K562 (cell line): ENCODE measurements at regions not wholly inside any gene's neighbourhood (a gene's known extent, or its start where the extent isn't known, plus 50 kb on each side); places are given as distances from the start of the nearest gene placed in this dataset.

Experiments used
- KLF1 ChIP-seq: fragments of 450-650 bp; IDR thresholded peaks from 2 replicates; pipeline ENCODE4 v1.6.1; 2016; ENCODE audit warnings: missing genetic modification characterization, missing compliant biosample characterization
- SMARCA5 ChIP-seq: fragments of 450-650 bp; IDR thresholded peaks from 2 replicates; pipeline ENCODE4 v1.6.1; 2016
- SPI1 ChIP-seq: IDR thresholded peaks from 2 replicates; pipeline ENCODE4 v1.6.1; 2011; ENCODE audit warnings: low read depth, low read length, control low read depth, borderline replicate concordance
- TCF7 ChIP-seq: sonication (generic); IDR thresholded peaks from 2 replicates; pipeline ENCODE4 v1.6.1; 2016; ENCODE audit warnings: antibody characterized with exemption, borderline replicate concordance
- TEAD4 ChIP-seq, 2 experiments: sonication (generic) in 1 of 2; formaldehyde crosslinking in 1 of 2; IDR thresholded peaks; 2 replicates each; pipeline versions ENCODE4 v1.6.1 to v1.8.0; 2012 to 2022; ENCODE audit warnings: borderline replicate concordance in 1 of 2, inconsistent platforms in 1 of 2, low read length in 1 of 2, mild to moderate bottlenecking in 1 of 2, missing genetic modification reagents in 1 of 2
- ZNF174 ChIP-seq: fragments of 250-450 bp; sonication (Bioruptor Pico); IDR thresholded peaks from 2 replicates; pipeline ENCODE4 v1.4.0; 2020; ENCODE audit warnings: mild to moderate bottlenecking
- ZNF41 ChIP-seq: fragments of 250-450 bp; sonication (Bioruptor Pico); conservative IDR thresholded peaks from 2 replicates; pipeline ENCODE4 v1.4.0; 2020; ENCODE audit warnings: mild to moderate bottlenecking
- TF ChIP-seq, protein P1 (sequence below): fragments of 450-650 bp; IDR thresholded peaks from 2 replicates; pipeline ENCODE4 v1.6.1; 2016; ENCODE audit warnings: antibody characterized with exemption
- TF ChIP-seq, protein P2 (sequence below): sonication (generic); formaldehyde crosslinking; IDR thresholded peaks from 2 replicates; pipeline ENCODE4 v1.8.0; 2022; ENCODE audit warnings: mild to moderate bottlenecking, missing genetic modification reagents
- TF ChIP-seq, protein P3 (sequence below): sonication (generic); formaldehyde crosslinking; IDR thresholded peaks from 2 replicates; pipeline ENCODE4 v1.8.1; 2023; ENCODE audit warnings: mild to moderate bottlenecking, missing genetic modification reagents
- TF ChIP-seq, protein P4 (sequence below), 2 experiments: IDR thresholded peaks; 2 replicates each; pipeline ENCODE4 v1.6.1; 2011; ENCODE audit warnings: borderline replicate concordance in 1 of 2, control low read depth in 1 of 2, low read depth in 1 of 2, low read length in 1 of 2, mild to moderate bottlenecking in 1 of 2, mixed read lengths in 1 of 2, moderate library complexity in 1 of 2; ENCODE audit not compliant: insufficient read depth in 1 of 2, insufficient read length in 1 of 2, poor library complexity in 1 of 2, severe bottlenecking in 1 of 2; ENCODE audit errors: extremely low read depth in 1 of 2
- TF ChIP-seq, protein P5 (sequence below): sonication (generic); formaldehyde crosslinking; IDR thresholded peaks from 2 replicates; pipeline ENCODE4 v1.8.1; 2023; ENCODE audit warnings: mild to moderate bottlenecking, missing genetic modification reagents
- TF ChIP-seq, protein P6 (sequence below), 3 experiments: IDR thresholded peaks in 2 of 3; conservative IDR thresholded peaks in 1 of 3; 2 replicates each; pipeline ENCODE4 v1.5.1; 2011 to 2012; ENCODE audit warnings: low read length in 3 of 3, mild to moderate bottlenecking in 3 of 3, control low read depth in 2 of 3, improper control_type of control experiment in 1 of 3, inconsistent platforms in 1 of 3, low read depth in 1 of 3, mixed read lengths in 1 of 3, moderate library complexity in 1 of 3; ENCODE audit not compliant: insufficient read depth in 2 of 3
- TF ChIP-seq, protein P7 (sequence below): fragments of 250-450 bp; sonication (Bioruptor Pico); IDR thresholded peaks from 2 replicates; pipeline ENCODE4 v1.5.0; 2021; ENCODE audit warnings: mild to moderate bottlenecking, moderate library complexity

DNA sequence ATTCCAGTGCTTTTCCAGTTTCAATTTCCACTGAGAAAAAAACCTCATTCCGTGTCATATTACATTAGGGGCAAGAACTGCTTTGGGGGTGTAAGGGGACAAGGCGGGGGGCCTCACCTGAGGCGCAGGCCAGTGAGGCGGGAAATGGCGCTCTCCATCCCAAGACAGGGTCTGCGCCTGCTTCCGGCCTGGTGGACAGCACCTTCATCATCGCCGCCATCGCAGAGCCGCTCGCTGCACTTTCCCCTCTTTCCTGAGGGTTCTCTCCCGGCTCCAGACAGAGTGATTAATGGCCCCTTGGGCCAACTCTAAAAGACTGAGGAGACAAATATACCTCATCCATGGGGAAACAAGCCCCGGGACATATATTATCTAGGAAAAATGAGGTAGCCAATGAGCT is 270.0 kb upstream of the SOX4 start:
- TF ChIP-seq, protein P1, sequence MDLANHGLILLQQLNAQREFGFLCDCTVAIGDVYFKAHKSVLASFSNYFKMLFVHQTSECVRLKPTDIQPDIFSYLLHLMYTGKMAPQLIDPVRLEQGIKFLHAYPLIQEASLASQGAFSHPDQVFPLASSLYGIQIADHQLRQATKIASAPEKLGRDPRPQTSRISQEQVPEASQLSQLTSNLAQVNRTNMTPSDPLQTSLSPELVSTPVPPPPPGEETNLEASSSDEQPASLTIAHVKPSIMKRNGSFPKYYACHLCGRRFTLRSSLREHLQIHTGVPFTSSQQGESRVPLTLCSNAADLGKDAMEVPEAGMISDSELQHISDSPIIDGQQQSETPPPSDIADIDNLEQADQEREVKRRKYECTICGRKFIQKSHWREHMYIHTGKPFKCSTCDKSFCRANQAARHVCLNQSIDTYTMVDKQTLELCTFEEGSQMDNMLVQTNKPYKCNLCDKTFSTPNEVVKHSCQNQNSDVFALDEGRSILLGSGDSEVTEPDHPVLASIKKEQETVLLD, result no peak
- TF ChIP-seq TCF7, result no peak
- TF ChIP-seq, protein P2, sequence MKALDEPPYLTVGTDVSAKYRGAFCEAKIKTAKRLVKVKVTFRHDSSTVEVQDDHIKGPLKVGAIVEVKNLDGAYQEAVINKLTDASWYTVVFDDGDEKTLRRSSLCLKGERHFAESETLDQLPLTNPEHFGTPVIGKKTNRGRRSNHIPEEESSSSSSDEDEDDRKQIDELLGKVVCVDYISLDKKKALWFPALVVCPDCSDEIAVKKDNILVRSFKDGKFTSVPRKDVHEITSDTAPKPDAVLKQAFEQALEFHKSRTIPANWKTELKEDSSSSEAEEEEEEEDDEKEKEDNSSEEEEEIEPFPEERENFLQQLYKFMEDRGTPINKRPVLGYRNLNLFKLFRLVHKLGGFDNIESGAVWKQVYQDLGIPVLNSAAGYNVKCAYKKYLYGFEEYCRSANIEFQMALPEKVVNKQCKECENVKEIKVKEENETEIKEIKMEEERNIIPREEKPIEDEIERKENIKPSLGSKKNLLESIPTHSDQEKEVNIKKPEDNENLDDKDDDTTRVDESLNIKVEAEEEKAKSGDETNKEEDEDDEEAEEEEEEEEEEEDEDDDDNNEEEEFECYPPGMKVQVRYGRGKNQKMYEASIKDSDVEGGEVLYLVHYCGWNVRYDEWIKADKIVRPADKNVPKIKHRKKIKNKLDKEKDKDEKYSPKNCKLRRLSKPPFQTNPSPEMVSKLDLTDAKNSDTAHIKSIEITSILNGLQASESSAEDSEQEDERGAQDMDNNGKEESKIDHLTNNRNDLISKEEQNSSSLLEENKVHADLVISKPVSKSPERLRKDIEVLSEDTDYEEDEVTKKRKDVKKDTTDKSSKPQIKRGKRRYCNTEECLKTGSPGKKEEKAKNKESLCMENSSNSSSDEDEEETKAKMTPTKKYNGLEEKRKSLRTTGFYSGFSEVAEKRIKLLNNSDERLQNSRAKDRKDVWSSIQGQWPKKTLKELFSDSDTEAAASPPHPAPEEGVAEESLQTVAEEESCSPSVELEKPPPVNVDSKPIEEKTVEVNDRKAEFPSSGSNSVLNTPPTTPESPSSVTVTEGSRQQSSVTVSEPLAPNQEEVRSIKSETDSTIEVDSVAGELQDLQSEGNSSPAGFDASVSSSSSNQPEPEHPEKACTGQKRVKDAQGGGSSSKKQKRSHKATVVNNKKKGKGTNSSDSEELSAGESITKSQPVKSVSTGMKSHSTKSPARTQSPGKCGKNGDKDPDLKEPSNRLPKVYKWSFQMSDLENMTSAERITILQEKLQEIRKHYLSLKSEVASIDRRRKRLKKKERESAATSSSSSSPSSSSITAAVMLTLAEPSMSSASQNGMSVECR (CRISPR knock-in tag), result no peak
- no peak for TF ChIP-seq ZNF41
- TF ChIP-seq, protein P3, sequence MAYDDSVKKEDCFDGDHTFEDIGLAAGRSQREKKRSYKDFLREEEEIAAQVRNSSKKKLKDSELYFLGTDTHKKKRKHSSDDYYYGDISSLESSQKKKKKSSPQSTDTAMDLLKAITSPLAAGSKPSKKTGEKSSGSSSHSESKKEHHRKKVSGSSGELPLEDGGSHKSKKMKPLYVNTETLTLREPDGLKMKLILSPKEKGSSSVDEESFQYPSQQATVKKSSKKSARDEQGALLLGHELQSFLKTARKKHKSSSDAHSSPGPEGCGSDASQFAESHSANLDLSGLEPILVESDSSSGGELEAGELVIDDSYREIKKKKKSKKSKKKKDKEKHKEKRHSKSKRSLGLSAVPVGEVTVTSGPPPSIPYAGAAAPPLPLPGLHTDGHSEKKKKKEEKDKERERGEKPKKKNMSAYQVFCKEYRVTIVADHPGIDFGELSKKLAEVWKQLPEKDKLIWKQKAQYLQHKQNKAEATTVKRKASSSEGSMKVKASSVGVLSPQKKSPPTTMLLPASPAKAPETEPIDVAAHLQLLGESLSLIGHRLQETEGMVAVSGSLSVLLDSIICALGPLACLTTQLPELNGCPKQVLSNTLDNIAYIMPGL, result no peak
- TF ChIP-seq, protein P4, sequence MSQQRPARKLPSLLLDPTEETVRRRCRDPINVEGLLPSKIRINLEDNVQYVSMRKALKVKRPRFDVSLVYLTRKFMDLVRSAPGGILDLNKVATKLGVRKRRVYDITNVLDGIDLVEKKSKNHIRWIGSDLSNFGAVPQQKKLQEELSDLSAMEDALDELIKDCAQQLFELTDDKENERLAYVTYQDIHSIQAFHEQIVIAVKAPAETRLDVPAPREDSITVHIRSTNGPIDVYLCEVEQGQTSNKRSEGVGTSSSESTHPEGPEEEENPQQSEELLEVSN (IDR thresholded peaks at IDR 0.05; ENCODE audit: borderline replicate concordance in 1 of 2, extremely low read depth in 1 of 2, insufficient read depth in 1 of 2, insufficient read length in 1 of 2, low read depth in 1 of 2, low read length in 1 of 2, poor library complexity in 1 of 2, severe bottlenecking in 1 of 2), result no peak
- TF ChIP-seq, protein P5, sequence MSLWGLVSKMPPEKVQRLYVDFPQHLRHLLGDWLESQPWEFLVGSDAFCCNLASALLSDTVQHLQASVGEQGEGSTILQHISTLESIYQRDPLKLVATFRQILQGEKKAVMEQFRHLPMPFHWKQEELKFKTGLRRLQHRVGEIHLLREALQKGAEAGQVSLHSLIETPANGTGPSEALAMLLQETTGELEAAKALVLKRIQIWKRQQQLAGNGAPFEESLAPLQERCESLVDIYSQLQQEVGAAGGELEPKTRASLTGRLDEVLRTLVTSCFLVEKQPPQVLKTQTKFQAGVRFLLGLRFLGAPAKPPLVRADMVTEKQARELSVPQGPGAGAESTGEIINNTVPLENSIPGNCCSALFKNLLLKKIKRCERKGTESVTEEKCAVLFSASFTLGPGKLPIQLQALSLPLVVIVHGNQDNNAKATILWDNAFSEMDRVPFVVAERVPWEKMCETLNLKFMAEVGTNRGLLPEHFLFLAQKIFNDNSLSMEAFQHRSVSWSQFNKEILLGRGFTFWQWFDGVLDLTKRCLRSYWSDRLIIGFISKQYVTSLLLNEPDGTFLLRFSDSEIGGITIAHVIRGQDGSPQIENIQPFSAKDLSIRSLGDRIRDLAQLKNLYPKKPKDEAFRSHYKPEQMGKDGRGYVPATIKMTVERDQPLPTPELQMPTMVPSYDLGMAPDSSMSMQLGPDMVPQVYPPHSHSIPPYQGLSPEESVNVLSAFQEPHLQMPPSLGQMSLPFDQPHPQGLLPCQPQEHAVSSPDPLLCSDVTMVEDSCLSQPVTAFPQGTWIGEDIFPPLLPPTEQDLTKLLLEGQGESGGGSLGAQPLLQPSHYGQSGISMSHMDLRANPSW (CRISPR knock-in tag), result no peak
- no peak for TF ChIP-seq SMARCA5
- TF ChIP-seq TEAD4 (IDR thresholded peaks at IDR 0.05; ENCODE audit: low read length), result no peak
- no peak for TF ChIP-seq TEAD4 (CRISPR knock-in tag; IDR thresholded peaks at IDR 0.05; ENCODE audit: borderline replicate concordance)
- TF ChIP-seq ZNF174 (CRISPR knock-in tag), result no peak
- no peak for TF ChIP-seq KLF1
- TF ChIP-seq, protein P6, sequence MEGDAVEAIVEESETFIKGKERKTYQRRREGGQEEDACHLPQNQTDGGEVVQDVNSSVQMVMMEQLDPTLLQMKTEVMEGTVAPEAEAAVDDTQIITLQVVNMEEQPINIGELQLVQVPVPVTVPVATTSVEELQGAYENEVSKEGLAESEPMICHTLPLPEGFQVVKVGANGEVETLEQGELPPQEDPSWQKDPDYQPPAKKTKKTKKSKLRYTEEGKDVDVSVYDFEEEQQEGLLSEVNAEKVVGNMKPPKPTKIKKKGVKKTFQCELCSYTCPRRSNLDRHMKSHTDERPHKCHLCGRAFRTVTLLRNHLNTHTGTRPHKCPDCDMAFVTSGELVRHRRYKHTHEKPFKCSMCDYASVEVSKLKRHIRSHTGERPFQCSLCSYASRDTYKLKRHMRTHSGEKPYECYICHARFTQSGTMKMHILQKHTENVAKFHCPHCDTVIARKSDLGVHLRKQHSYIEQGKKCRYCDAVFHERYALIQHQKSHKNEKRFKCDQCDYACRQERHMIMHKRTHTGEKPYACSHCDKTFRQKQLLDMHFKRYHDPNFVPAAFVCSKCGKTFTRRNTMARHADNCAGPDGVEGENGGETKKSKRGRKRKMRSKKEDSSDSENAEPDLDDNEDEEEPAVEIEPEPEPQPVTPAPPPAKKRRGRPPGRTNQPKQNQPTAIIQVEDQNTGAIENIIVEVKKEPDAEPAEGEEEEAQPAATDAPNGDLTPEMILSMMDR (IDR thresholded peaks at IDR 0.05 in 2 of 3, conservative IDR thresholded peaks at IDR 0.05 in 1 of 3; ENCODE audit: insufficient read depth in 2 of 3, low read depth in 1 of 3, low read length in 3 of 3), result no peak
- TF ChIP-seq, protein P7, sequence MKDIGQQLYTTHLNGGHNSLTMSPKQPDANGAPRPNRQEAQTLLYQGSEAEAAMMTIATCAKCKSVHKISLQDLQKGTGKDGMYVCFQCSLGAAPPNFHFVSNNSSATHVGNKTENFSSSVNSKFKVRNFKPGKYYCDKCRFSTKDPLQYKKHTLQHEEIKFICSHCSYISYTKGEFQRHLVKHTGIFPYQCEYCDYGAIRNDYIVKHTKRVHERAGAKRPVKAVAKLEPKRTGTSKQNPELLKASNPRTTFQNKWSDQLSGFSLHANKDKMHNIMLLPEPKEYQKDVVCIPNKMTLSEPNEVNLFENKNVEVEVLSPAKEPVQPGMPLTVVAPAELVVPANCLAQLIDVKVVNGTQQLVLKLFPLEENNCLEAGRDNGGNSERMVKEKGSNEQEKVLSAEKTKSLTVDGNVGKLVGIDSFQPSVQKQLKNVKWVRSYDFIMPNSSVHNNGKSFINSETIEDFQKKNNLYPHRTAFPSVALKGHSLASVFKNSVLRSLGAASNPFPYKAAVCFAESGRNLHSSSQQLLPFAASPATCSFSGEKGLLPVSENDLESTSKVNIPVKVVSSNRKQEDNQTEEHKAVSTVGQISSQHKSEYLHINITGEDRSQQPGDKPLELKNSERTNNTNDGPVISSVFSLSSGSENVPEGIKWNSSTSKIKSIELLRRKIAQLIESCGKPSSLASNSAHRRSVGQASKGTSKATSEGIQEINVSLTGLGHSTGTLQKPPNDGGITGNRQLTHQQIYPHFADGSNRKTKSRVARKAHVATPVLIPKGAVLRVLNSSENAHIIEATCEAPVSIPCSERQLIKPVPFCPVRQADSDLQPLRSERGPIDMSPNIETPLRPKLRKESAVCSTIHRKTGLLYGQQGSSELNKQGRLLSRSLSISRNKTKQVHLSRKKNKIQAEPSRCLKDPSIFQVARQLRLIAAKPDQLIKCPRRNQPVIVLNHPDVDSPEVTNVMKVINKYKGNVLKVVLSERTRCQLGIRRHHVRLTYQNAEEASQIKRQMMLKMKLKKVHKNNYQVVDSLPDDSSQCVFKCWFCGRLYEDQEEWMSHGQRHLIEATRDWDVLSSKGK (CRISPR knock-in tag), result no peak
- TF ChIP-seq SPI1, result no peak
